KOPT-K1 (cell line): ENCODE measurements at regions not wholly inside any gene's neighbourhood (a gene's known extent, or its start where the extent isn't known, plus 50 kb on each side); places are given as distances from the start of the nearest gene placed in this dataset.

Experiments used
- H3K27ac ChIP-seq: fragments of 200-600 bp; sonication (generic); 2 replicates; pipeline ENCODE4 v1.5.1; 2016; ENCODE audit warnings: antibody characterized with exemption, mild to moderate bottlenecking, low read depth, low read length; ENCODE audit not compliant: poor library complexity, severe bottlenecking
- H3K36me3 ChIP-seq: fragments of 200-600 bp; sonication (generic); 2 replicates; pipeline ENCODE4 v1.5.1; 2017; ENCODE audit warnings: antibody characterized with exemption, mild to moderate bottlenecking, low read length, moderate library complexity; ENCODE audit not compliant: insufficient read depth
- H3K9me3 ChIP-seq: fragments of 200-600 bp; sonication (generic); 2 replicates; pipeline ENCODE4 v1.5.1; 2017; ENCODE audit warnings: antibody characterized with exemption, low read length, mild to moderate bottlenecking; ENCODE audit not compliant: insufficient read depth, poor library complexity, severe bottlenecking

DNA sequence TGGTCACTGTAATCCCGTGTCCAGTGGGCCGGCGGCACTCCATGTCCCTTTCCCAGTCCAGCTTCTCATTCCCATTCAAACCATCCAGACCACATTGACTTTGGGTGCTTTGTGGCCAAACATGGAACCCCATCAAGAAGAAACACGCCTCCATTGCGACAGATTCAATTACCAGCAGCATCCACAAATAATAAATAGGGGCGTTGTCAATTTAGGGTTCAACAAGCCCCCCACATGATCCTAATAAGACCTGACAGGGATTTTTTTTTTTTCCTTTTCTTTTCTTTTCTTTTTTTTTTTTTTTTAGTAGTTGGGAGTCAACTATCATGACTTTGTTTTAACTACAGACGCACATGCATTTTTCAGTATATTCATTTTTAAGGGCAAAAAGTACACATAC is 149.4 kb downstream of the DICER1 start:
- H3K27ac ChIP-seq = no peak overlapping the region
- H3K36me3 ChIP-seq = no peaks in the 10 kb centered on the region

DNA sequence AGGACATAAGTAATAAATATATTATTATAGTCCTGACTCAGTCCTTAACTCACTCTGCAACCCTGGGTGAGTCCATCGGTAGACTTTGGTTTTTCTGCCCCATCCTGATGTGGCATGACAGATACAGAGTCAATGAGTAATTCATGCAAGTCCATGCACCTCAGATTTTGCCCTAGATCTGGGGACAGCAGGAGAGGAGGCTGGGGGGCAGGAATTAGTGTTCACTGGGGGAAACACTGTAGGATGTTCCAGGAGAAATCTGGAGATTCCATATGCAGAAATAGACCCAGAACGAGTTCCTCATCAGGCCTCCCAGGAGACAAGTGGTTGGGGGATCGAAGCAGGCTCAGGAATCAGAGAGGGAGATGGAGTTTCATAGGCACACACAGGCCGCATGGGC is 150.8 kb downstream of the DICER1 start:
- H3K27ac ChIP-seq = no peak overlapping the region
- no peaks in the 10 kb centered on the region for H3K36me3 ChIP-seq
- H3K9me3 ChIP-seq = no peaks in the 10 kb centered on the region

More for the DNA sequence above, 149.4 kb downstream of the DICER1 start:
- no peaks in the 10 kb centered on the region for H3K9me3 ChIP-seq

DNA sequence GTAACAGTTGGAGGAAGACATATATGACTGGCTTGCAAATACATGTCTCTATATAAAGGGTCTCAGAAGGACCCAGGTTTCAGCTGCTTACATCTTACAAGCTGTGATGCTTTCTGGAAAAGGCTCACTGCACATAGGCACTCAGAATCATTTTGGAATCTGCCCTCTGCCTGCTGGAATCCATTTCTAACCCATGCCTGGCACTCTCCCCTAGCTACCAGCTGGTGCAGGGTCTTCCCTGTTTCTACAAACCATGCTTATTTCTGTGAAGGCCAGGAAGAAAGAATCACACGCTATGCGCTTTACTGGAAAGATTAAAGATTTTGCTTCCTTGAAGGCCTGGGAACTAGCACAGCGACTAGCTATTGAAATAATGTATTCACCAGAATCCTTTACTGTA is 151.3 kb downstream of the DICER1 start:
- Histone ChIP-seq H3K9me3 (no peaks in the 10 kb centered on the region), H3K36me3 (no peaks in the 10 kb centered on the region), H3K27ac (no peak overlapping the region)

DNA sequence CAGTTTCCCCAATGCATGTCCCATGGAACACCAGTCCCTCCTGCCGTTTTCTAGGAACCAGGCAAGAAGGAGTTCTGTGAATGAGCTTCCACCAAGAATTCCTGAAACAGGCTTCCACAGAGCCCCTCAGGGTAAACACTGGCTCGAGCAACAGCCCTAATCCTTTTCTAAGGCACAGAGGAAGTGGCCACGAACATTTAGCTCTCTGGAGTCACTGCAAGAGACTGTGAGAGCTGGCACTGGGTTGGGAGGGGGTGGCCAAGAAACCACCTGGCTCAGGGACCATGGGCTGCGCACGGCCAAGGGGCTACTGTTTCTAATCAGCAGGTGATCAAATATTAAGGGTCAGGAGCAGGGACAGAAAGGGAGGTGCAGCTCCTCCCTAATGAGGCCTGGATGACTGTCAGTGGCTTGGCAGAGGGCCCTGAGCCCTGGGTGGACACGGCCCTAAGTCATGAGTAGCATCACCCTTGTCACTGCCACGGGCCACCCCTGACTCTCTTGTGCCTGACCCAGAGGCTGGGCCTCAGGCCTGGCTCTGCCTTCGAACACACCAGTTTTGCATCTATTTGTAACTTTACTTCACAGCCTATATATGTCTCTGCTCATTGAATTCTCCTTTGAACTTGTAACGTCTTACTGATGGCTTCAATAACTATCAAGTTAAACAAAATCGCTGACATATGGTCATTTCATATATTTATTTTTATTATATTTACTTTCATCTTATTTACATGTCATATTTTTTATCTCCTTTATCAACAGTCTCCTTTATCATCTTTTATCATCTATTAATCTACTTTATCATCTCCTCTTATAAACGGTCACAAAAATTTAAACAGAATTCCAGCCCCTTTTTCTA is 154.0 kb downstream of the DICER1 start:
- Histone ChIP-seq H3K27ac (no peak overlapping the region), H3K36me3 (no peaks in the 10 kb centered on the region), H3K9me3 (no peaks in the 10 kb centered on the region)

DNA sequence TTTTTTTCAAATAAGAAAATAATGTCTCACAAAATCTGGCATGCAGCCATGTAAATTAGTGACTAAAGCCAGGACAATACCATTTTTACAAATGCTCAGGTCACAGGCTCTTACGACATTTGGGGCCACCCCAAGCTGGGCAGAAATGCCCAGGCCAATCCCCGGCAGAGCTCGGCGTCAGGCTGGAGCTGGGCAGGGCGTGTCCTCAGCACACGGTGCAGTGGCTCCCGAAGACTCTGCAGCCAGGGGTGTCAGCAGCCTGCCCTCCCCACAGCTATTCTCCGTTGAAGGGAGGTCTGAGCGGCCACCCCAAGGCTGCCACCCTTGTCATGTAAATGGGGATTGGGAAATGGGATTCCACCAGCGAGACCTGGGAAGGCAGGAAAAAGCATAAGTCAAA is 158.6 kb downstream of the DICER1 start:
- no peaks in the 10 kb centered on the region for H3K9me3 ChIP-seq
- no peak overlapping the region for H3K27ac ChIP-seq

DNA sequence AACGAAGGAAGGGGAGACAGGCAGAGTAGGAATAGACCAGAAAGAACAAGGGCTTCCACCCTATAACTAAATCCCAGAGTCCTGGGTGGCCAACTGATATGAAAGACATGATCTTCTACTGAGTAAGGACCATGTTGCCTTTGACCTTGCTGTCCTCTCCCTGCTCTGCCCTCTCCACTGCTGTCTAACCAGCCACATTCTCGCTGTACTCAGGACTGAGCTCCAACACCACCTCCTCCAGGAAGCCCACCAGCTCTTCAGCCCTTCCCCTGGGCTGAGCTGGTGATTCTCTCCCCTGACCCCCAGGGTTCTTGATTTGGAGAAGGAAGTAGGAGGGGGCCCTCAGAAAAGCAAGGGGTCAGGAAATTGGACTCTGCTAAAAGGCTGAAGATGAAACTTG is 159.2 kb downstream of the DICER1 start:
- Histone ChIP-seq H3K36me3 (no peaks in the 10 kb centered on the region), H3K27ac (no peak overlapping the region), H3K9me3 (no peaks in the 10 kb centered on the region)

More for the DNA sequence above, 158.6 kb downstream of the DICER1 start:
- H3K36me3 ChIP-seq = no peaks in the 10 kb centered on the region

DNA sequence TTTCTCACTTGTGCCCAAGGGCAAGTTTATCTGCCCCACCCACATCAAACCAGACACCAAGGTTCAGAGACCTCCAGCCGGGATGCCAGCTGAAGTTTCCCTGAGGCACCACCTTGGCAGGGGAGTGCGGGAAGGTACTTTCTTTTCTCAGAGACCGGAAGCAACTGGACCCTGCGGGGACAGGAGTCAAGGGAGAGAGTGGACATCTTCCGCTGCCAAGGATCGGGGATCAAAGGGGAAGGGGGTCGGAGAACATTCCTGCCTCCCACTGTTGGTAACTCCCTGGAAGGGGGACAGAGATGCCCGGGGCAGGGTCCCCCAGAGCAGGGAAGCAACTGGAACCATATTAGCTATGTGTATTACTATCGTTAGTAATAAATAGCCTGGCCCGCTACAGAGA is 161.8 kb downstream of the DICER1 start:
- no peaks in the 10 kb centered on the region for H3K9me3 ChIP-seq
- no peaks in the 10 kb centered on the region for H3K36me3 ChIP-seq
- H3K27ac ChIP-seq = no peak overlapping the region

DNA sequence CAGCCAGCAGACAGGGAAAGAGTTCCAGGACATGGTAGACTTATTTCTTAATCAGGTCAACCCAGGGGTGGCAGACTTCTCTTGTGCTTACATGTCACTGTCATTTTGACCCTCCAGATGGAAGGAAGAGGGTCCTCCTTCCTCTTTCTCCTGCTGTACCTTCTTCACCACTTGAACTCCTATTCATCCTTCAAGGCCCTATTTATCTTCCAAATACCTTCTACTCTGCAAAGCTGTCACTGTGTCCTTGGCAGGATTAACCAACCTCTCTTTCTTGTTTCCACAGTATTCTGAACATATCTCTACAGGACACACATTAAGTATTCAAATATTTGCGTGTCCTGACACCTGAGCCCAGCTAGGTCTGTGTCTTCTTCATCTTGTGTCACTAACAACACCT is 163.1 kb downstream of the DICER1 start:
- H3K27ac ChIP-seq = no peak overlapping the region
- H3K9me3 ChIP-seq = no peaks in the 10 kb centered on the region
- H3K36me3 ChIP-seq = no peaks in the 10 kb centered on the region

DNA sequence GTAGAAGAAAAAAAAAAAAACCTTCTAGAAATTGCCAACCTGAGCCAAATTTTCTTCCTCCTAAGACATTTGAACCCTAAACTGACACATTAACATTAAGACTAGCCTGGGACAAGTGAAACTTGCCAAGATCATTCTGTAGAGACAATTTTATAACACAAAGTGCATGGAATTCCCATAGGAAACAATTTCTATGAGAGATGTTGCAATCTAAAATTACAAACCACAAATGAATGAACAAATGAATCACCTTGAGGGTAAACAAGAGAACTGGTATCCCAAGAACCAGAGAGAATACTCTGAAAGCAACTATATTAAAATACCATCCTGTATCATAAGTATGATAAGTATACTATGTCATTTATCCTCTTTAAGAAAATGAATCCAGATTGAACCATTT is 165.3 kb downstream of the DICER1 start:
- Histone ChIP-seq H3K9me3 (peaks cover 6% of the 10 kb centered on the region), H3K27ac (no peak overlapping the region), H3K36me3 (no peaks in the 10 kb centered on the region)

DNA sequence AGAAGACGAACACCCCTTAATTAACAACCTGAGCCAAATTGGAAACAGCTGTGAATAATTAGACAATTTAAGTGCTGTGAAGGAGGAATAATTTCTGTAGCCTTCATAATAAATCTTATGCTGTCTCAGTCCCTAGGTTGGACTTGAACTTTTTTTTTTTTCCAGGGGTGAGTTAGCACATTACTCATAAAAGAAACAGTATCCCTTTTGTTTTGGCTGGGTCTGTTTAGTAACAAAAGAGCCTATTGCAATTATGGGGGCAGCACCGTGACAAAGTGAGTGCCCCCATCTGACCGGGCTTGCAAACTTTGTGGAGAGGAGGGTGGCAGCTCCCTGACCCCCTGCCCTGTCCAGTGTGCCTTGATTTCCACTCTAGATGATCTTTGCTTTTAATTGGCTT is 167.4 kb downstream of the DICER1 start:
- Histone ChIP-seq H3K9me3 (peaks cover 6% of the 10 kb centered on the region), H3K27ac (no peak overlapping the region), H3K36me3 (no peaks in the 10 kb centered on the region)

DNA sequence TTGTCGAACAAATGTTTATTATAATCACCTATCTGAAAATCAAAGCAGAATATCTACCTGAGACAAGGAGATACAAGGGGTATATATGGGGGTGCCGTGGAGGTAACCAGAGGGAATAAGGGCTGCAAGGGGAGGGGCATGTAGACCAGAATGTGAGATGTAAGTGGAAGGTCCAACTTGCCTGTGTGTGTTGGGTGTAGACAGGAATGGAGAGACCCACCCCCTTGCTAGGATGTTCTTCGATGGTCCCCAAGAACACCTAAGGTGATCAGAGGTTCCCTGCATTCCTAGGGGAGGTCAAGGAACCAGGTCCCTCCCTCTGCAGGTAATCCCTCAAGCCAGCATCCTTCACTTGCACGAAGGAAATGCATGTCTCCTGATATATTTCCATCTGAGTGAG is 167.9 kb downstream of the DICER1 start:
- H3K9me3 ChIP-seq = peaks cover 6% of the 10 kb centered on the region
- no peaks in the 10 kb centered on the region for H3K36me3 ChIP-seq
- H3K27ac ChIP-seq = no peak overlapping the region

DNA sequence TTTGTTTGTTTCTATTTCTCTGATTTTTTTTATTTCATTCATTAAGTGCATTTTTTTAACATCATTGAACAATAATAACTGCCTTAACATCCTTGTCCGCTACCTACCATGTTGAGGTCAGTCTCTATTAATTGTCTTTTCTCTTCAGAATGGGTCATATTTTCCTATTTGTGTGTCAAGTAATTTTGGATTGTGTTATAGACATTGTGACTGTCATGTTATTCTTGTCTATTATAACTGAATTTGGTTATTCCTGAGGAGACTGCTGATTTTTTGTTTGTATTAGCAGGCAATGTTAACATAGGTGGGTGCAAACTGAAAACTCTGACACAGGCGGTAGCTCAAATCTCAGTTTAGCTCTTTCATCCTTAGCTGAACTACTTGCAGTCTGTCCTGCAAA is 169.9 kb downstream of the DICER1 start:
- no peak overlapping the region for H3K27ac ChIP-seq
- H3K9me3 ChIP-seq = peaks cover 6% of the 10 kb centered on the region
- no peaks in the 10 kb centered on the region for H3K36me3 ChIP-seq

DNA sequence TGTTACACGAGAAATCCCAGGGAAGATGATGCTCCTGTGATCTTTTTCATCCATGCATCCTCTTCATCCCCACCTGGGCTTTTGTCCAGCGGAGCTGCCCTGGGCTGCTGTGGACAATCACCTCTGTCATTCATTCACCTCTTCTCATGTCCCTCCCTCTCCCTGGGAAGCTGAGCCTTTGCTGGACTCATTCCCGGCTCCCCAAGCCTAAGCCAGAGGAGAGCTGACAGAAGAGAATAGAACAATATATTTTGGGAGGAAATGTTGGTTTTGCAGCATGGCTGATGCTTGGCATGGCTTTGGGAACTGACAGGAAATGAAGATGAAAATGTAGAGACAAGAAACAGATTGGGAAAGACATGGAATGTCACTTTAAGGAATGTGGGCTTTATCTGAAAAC is 177.4 kb downstream of the DICER1 start:
- Histone ChIP-seq H3K27ac (no peak overlapping the region), H3K36me3 (no peaks in the 10 kb centered on the region)

DNA sequence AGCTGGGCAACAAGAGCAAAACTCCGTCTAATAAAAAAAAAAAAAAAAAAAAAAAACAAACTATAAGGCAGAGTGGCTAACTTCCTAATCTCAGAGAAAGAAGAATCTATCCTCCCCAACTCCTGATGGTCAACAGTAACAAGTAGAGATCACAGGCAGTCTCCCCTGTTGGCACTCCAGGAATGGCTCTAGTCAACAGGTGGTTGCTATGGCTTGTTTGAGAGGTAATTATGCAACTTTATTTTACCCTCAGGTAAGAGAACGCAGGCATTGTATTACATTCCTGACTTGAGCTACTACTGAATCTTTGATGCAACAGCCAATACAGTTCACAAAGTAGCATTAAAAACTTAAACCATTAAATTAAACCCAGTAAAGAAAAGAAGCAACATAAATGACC is 180.3 kb downstream of the DICER1 start:
- H3K9me3 ChIP-seq = no peaks in the 10 kb centered on the region
- no peak overlapping the region for H3K27ac ChIP-seq
- no peaks in the 10 kb centered on the region for H3K36me3 ChIP-seq

More for the DNA sequence above, 177.4 kb downstream of the DICER1 start:
- no peaks in the 10 kb centered on the region for H3K9me3 ChIP-seq

DNA sequence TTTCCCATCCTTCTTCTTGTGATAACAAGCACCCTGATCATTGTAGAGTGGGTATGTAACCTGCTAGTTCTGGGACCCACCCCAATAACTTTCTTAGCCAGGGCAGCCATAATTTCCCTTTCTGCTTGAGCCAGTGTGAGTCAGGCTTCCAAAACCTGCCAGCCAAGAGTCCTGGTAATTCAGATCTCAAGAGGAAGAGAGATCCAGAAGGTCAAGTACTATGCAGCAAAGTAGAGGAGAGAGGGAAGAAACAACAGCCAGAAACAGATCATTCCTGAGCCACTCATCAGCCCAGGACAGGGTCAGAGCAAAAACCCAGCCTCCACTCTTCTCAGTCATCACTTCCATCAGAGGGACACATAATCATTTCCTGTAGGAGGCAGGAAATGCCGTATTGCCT is 182.0 kb downstream of the DICER1 start:
- H3K36me3 ChIP-seq = no peaks in the 10 kb centered on the region
- no peak overlapping the region for H3K27ac ChIP-seq
- peaks cover 9% of the 10 kb centered on the region for H3K9me3 ChIP-seq

DNA sequence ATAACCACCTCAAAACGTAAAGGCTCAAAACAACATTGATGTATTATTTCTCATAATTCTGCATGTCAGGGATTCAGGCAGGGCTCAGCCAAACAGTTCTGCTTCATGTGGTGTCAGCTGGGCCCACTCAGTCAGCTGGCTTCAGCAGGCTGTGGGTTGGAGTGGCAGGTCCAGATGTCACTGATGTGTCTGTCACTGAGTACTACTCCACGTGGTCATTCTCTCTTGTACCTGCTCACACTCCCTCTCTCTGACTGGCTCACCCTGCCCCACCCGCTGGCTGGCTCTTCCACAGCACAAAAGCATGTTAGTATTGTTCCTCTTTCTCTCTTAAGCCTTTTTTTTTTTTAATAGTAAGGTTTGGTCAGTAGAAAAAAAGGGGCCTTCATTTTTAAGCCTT is 182.4 kb downstream of the DICER1 start:
- no peak overlapping the region for H3K27ac ChIP-seq
- no peaks in the 10 kb centered on the region for H3K36me3 ChIP-seq
- peaks cover 9% of the 10 kb centered on the region for H3K9me3 ChIP-seq
